ENCODE measurements at regions not wholly inside any gene's neighbourhood (a gene's known extent, or its start where the extent isn't known, plus 50 kb on each side); places are given as distances from the start of the nearest gene placed in this dataset.

GRCh38 chr2:64400733-64401528 lies 53.0 kb upstream of the LGALSL start:
- intact Hi-C loops (cut with DNase I; ENCODE audit: low total_unique reads), result no loop called here
- TF ChIP-seq CTCF (IDR thresholded peaks at IDR 0.05), result no peak
- no peak for TF ChIP-seq POLR2A (IDR thresholded peaks at IDR 0.05)
- no peak overlapping the region for H3K4me3 ChIP-seq (ENCODE audit: low read depth, poor library complexity, severe bottlenecking)
- WGBS, 2 donors, result 91 to 92% methylated on average over 8 of the region's 8 CpGs
- DNase-seq (ENCODE audit: low spot score in 2 of 2), result no peak

GRCh38 chr2:64401529-64401880 lies 52.5 kb upstream of the LGALSL start:
- no peak for TF ChIP-seq POLR2A (IDR thresholded peaks at IDR 0.05)
- TF ChIP-seq CTCF (IDR thresholded peaks at IDR 0.05), result no peak
- WGBS, 2 donors, result 86 to 87% methylated on average over 4 of the region's 4 CpGs
- H3K4me3 ChIP-seq (ENCODE audit: low read depth, poor library complexity, severe bottlenecking), result no peak overlapping the region
- no peak for DNase-seq (ENCODE audit: low spot score in 2 of 2)
- intact Hi-C loops (cut with DNase I; ENCODE audit: low total_unique reads), result no loop called here

GRCh38 chr2:64402876-64403275 lies 51.1 kb upstream of the LGALSL start:
- intact Hi-C loops (cut with DNase I; ENCODE audit: low total_unique reads), result no loop called here
- 25 to 29% methylated on average over 1 of the region's 1 CpG for WGBS, 2 donors
- no peak for DNase-seq (ENCODE audit: low spot score in 2 of 2)
- TF ChIP-seq CTCF (IDR thresholded peaks at IDR 0.05) (no peak), POLR2A (IDR thresholded peaks at IDR 0.05) (no peak)
- no peak overlapping the region for H3K4me3 ChIP-seq (ENCODE audit: low read depth, poor library complexity, severe bottlenecking)

DNA sequence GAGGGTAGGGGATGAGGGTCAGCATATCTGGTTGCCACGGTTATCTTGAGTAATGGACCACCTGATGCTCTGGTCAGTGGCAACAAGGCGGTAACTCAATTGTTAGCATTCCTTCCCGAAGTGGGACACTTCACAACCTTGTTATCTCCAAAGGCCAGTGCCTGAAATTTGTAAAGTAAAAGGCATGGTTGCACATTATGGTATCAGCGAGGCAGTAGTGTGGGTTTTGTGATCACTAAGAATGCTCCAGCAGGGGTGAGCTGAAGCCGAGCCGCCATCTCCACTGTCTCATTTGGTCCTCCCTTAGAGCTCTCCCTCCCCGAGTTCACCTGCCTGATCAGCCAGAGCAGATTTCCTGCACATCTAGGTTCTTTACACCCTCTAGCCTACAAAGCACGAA lies 50.5 kb upstream of the LGALSL start:
- no peak for DNase-seq (ENCODE audit: low spot score in 2 of 2)
- TF ChIP-seq POLR2A (IDR thresholded peaks at IDR 0.05), result no peak
- no peak for TF ChIP-seq CTCF (IDR thresholded peaks at IDR 0.05)
- intact Hi-C loops (cut with DNase I; ENCODE audit: low total_unique reads), result no loop called here
- no peak overlapping the region for H3K4me3 ChIP-seq (ENCODE audit: low read depth, poor library complexity, severe bottlenecking)
- 75 to 84% methylated on average over 8 of the region's 8 CpGs for WGBS, 2 donors

- intact Hi-C loops (cut with DNase I; ENCODE audit: low total_unique reads), result no loop called here
- H3K4me3 ChIP-seq (ENCODE audit: low read depth, poor library complexity, severe bottlenecking), result no peak overlapping the region
- WGBS, 2 donors, result 11 to 13% methylated on average over 9 of the region's 9 CpGs
- no peak for TF ChIP-seq POLR2A (IDR thresholded peaks at IDR 0.05)
- TF ChIP-seq CTCF (IDR thresholded peaks at IDR 0.05), result no peak
- peak; percentile 76 to 95 for DNase-seq (ENCODE audit: low spot score in 2 of 2)
These were observed 49.8 kb upstream of the LGALSL start for GRCh38 chr2:64404002-64404731.

Small RNA genes lying in the stretch of these regions (microRNA-seq; reads per million reads assigned to microRNA genes)
- gene MIR4433A (ENCODE audit: borderline number of aligned reads in 1 of 2, borderline replicate concordance in 2 of 2), result 0 reads per million in 2 donors
- 0 reads per million in 2 donors for gene MIR4433B (ENCODE audit: borderline number of aligned reads in 1 of 2, borderline replicate concordance in 2 of 2)

All from lower leg skin (tissue), 4 donors.